Upper lobe of left lung (tissue), 6 donors: ENCODE measurements at regions not wholly inside any gene's neighbourhood (a gene's known extent, or its start where the extent isn't known, plus 50 kb on each side); places are given as distances from the start of the nearest gene placed in this dataset.

Experiments used
- ATAC-seq, 2 donors: fragments of 200-7000 bp; cut with Tn5 transposase; one replicate each; pipeline ENCODE4 v1.9.1; 2022; ENCODE audit warnings: mild to moderate bottlenecking in 2 of 2, moderate library complexity in 2 of 2; ENCODE audit not compliant: low FRiP score in 2 of 2
- DNase-seq, 2 donors: peaks; one replicate each; pipeline ENCODE4 v3.0.0-alpha.2; 2019 to 2020
- H3K27ac ChIP-seq, 4 donors: fragments of 200-600 bp; sonication (generic); one replicate each; pipeline ENCODE4 v1.5.1; 2016 to 2019
- H3K27me3 ChIP-seq, 4 donors: fragments of 200-600 bp; sonication (generic); one replicate each; pipeline ENCODE4 v1.5.1; 2017 to 2019
- H3K36me3 ChIP-seq, 4 donors: fragments of 200-600 bp; sonication (generic); one replicate each; pipeline ENCODE4 v1.5.1; 2016 to 2019
- H3K4me1 ChIP-seq, 4 donors: fragments of 200-600 bp; sonication (generic); one replicate each; pipeline ENCODE4 v1.5.1; 2018 to 2019
- H3K4me3 ChIP-seq, 4 donors: fragments of 200-600 bp; sonication (generic); one replicate each; pipeline ENCODE4 v1.5.1; 2017 to 2019; ENCODE audit warnings: mild to moderate bottlenecking in 2 of 4, moderate library complexity in 1 of 4
- H3K9me3 ChIP-seq, 4 donors: fragments of 200-600 bp; sonication (generic); one replicate each; pipeline ENCODE4 v1.5.1; 2018 to 2019
- EP300 ChIP-seq, 4 donors: sonication (generic); formaldehyde crosslinking; IDR thresholded peaks; one replicate each; pipeline ENCODE4 v1.5.1; 2017; ENCODE audit warnings: antibody characterized with exemption in 4 of 4, control low read depth in 2 of 4
- POLR2A ChIP-seq, 4 donors: fragments of 450-650 bp; IDR thresholded peaks; one replicate each; pipeline ENCODE4 v1.5.1; 2016 to 2017; ENCODE audit warnings: antibody characterized with exemption in 4 of 4, mild to moderate bottlenecking in 2 of 4
- POLR2AphosphoS5 ChIP-seq, 2 donors: sonication (generic); formaldehyde crosslinking; IDR thresholded peaks; one replicate each; pipeline ENCODE4 v1.5.1; 2017; ENCODE audit warnings: antibody characterized with exemption in 2 of 2
- WGBS, 2 donors: methylation state at CpG; one replicate each; pipeline ENCODE4 v1.1.5; 2017 to 2018; 5-methylcytosine and 5-hydroxymethylcytosine counted together
- TF ChIP-seq, protein P1 (sequence below), 6 experiments: fragments of 450-650 bp in 4 of 6; fragments of 200-600 bp in 2 of 6; sonication (generic) in 2 of 6; IDR thresholded peaks; one replicate each; pipeline ENCODE4 v1.5.1; 2016 to 2019; ENCODE audit warnings: antibody characterized with exemption in 6 of 6
- donor health status: DM: no; HTN: no; CAD: no; lungs with moderate emphysema.
- donor health status: DM: no; HTN: yes; CAD: no; lungs with severe emphysema.

DNA sequence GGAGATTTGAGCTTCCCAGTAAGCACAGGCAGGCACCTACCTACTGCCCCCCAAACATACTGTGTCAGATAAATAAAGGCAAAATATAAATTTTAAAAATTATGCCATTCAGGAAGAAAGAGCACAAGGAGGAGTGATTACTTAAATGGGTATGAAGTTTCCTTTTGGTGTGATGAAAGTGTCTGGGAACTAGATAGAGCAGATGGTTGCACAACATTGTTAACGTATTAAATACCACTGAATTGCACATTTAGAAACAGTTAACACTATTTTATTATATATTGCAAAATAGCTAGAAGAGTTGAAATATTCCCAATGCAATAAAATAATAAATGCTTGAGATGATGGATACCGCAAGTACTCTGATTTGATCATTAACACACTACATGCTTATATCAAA is 374.7 kb upstream of the FGF13 start:
- Histone ChIP-seq H3K27ac (no peak overlapping the region), H3K27me3 (no peaks in the 10 kb centered on the region), H3K4me3 (no peak overlapping the region), H3K36me3 (no peaks in the 10 kb centered on the region), H3K9me3 (no peaks in the 10 kb centered on the region), H3K4me1 (no peaks in the 10 kb centered on the region)
- ATAC-seq (no peak), DNase-seq (no peak)
- TF ChIP-seq POLR2A (IDR thresholded peaks at IDR 0.05) = no peak
- TF ChIP-seq EP300 (IDR thresholded peaks at IDR 0.05) = no peak
- TF ChIP-seq, protein P1, sequence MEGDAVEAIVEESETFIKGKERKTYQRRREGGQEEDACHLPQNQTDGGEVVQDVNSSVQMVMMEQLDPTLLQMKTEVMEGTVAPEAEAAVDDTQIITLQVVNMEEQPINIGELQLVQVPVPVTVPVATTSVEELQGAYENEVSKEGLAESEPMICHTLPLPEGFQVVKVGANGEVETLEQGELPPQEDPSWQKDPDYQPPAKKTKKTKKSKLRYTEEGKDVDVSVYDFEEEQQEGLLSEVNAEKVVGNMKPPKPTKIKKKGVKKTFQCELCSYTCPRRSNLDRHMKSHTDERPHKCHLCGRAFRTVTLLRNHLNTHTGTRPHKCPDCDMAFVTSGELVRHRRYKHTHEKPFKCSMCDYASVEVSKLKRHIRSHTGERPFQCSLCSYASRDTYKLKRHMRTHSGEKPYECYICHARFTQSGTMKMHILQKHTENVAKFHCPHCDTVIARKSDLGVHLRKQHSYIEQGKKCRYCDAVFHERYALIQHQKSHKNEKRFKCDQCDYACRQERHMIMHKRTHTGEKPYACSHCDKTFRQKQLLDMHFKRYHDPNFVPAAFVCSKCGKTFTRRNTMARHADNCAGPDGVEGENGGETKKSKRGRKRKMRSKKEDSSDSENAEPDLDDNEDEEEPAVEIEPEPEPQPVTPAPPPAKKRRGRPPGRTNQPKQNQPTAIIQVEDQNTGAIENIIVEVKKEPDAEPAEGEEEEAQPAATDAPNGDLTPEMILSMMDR (IDR thresholded peaks at IDR 0.05) = no peak
- no peak for TF ChIP-seq POLR2AphosphoS5 (IDR thresholded peaks at IDR 0.05)
- WGBS, 2 donors = 64 to 67% methylated on average over 2 of the region's 2 CpGs

GRCh38 chrX:139085404-139085803 is 373.9 kb upstream of the FGF13 start:
- ATAC-seq (no peak), DNase-seq (no peak)
- no peaks in the 10 kb centered on the region for H3K27me3 ChIP-seq
- no peaks in the 10 kb centered on the region for H3K4me1 ChIP-seq
- no peaks in the 10 kb centered on the region for H3K9me3 ChIP-seq
- no peak overlapping the region for H3K27ac ChIP-seq
- no peak overlapping the region for H3K4me3 ChIP-seq
- H3K36me3 ChIP-seq = no peaks in the 10 kb centered on the region
- TF ChIP-seq, protein P1 (IDR thresholded peaks at IDR 0.05) = no peak
- TF ChIP-seq EP300 (IDR thresholded peaks at IDR 0.05) (no peak), POLR2A (IDR thresholded peaks at IDR 0.05) (no peak), POLR2AphosphoS5 (IDR thresholded peaks at IDR 0.05) (no peak)

DNA sequence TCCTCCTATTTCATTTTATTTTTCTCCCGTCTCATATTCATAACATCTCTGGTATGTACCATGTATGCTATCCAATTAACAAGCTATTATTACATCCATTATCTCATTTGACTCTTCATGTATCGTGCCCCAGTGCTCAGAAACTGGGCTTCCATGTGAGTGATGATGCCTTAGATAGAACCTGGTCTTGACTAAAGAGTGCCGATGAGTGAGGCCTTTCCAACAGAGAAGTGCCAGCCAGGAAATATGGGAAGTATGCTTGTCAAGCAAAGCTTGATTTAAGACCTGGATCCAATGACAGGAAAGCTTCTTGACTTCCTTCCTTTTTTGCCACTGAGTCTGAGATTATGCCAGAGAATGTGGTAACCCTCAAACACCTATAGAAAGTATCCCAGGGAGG is 371.7 kb upstream of the FGF13 start:
- no peak for TF ChIP-seq EP300 (IDR thresholded peaks at IDR 0.05)
- TF ChIP-seq POLR2AphosphoS5 (IDR thresholded peaks at IDR 0.05) = no peak
- TF ChIP-seq POLR2A (IDR thresholded peaks at IDR 0.05) = no peak
- TF ChIP-seq, protein P1 (IDR thresholded peaks at IDR 0.05) = no peak
- H3K9me3 ChIP-seq = no peaks in the 10 kb centered on the region
- no peaks in the 10 kb centered on the region for H3K36me3 ChIP-seq
- no peaks in the 10 kb centered on the region for H3K4me1 ChIP-seq
- 45 to 54% methylated on average over 3 of the region's 3 CpGs for WGBS, 2 donors
- H3K27ac ChIP-seq = no peak overlapping the region
- H3K27me3 ChIP-seq = no peaks in the 10 kb centered on the region
- no peak overlapping the region for H3K4me3 ChIP-seq
- ATAC-seq (no peak), DNase-seq (no peak)

DNA sequence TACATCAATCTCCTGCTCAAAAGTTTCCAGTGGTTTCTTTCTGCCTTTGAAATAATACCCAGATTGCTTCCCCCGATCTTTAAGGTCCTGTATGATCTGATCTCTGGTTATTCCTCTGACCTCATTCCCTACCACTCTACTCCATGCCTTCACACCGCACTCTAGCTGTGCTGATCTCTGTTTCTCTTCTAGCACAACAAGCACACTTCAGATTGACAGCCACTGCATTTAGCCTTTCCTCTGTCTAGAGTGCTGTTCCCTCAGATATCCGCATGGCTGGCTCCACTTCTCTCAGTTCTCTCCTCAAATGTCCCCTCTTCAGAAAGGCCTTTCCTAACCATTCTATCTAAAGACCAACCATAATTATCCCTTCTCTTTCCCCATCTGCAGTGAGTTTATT is 370.4 kb upstream of the FGF13 start:
- Histone ChIP-seq H3K9me3 (no peaks in the 10 kb centered on the region), H3K27me3 (no peaks in the 10 kb centered on the region), H3K27ac (no peak overlapping the region), H3K4me3 (no peak overlapping the region), H3K36me3 (no peaks in the 10 kb centered on the region), H3K4me1 (no peaks in the 10 kb centered on the region)
- WGBS, 2 donors = 80 to 96% methylated on average over 3 of the region's 3 CpGs
- ATAC-seq = no peak
- no peak for DNase-seq
- TF ChIP-seq POLR2A (IDR thresholded peaks at IDR 0.05) = no peak
- TF ChIP-seq, protein P1 (IDR thresholded peaks at IDR 0.05) = no peak
- TF ChIP-seq POLR2AphosphoS5 (IDR thresholded peaks at IDR 0.05) = no peak
- no peak for TF ChIP-seq EP300 (IDR thresholded peaks at IDR 0.05)

DNA sequence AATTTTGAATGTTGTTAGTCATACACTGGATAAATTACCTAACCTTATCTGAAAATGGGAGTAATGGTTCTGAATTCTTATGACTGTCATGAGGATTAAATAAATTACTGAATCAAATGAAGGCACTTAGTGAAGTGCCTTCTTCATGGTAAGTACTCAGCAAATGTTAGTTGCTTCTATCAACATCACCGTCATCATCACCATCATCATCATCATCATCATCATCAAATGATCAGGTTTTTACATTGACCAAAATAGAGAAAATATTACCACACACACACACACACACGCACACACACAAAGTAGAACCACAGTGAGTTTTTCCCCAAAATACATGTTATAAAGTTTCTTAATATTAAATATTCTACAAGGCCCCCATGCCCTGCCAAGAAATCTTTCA is 368.3 kb upstream of the FGF13 start:
- Histone ChIP-seq H3K4me3 (no peak overlapping the region), H3K36me3 (no peaks in the 10 kb centered on the region), H3K27ac (no peak overlapping the region), H3K9me3 (no peaks in the 10 kb centered on the region), H3K4me1 (no peaks in the 10 kb centered on the region), H3K27me3 (no peaks in the 10 kb centered on the region)
- no peak for DNase-seq
- TF ChIP-seq POLR2A (IDR thresholded peaks at IDR 0.05) = no peak
- no peak for TF ChIP-seq EP300 (IDR thresholded peaks at IDR 0.05)
- no peak for TF ChIP-seq POLR2AphosphoS5 (IDR thresholded peaks at IDR 0.05)
- TF ChIP-seq, protein P1 (IDR thresholded peaks at IDR 0.05) = no peak
- ATAC-seq = no peak
- 77 to 86% methylated on average over 2 of the region's 2 CpGs for WGBS, 2 donors
